ENCODE measurements at regions not wholly inside any gene's neighbourhood (a gene's known extent, or its start where the extent isn't known, plus 50 kb on each side); places are given as distances from the start of the nearest gene placed in this dataset.

GRCh38 chr2:776038-776437 is 98.8 kb upstream of the TMEM18 start:
- H3K36me3 ChIP-seq (ENCODE audit: control insufficient read depth, insufficient read depth, low read length) = no peaks in the 10 kb centered on the region
- Mint-ChIP-seq H3K36me3 (no peaks in the 10 kb centered on the region), H3K4me1 (no peaks in the 10 kb centered on the region), H3K27ac (no peak overlapping the region), H3K4me3 (no peak overlapping the region), H3K27me3 (no peaks in the 10 kb centered on the region), H3K9me3 (no peaks in the 10 kb centered on the region)
- no peak overlapping the region for H3K4me3 ChIP-seq (ENCODE audit: low read depth, low read length)
- H3K9me3 ChIP-seq (ENCODE audit: control insufficient read depth in 2 of 2, low read length in 2 of 2) = no peaks in the 10 kb centered on the region
- H3K27me3 ChIP-seq (ENCODE audit: control insufficient read depth, insufficient read depth, low read length) = no peaks in the 10 kb centered on the region
- ATAC-seq (ENCODE audit: low read depth in 2 of 2) = no peak
- H3K27ac ChIP-seq (ENCODE audit: insufficient read depth, low read length, poor library complexity, severe bottlenecking) = no peak overlapping the region
- H3K4me1 ChIP-seq (ENCODE audit: control insufficient read depth, insufficient read depth, low read length, poor library complexity, severe bottlenecking) = no peaks in the 10 kb centered on the region
- no peak for DNase-seq

GRCh38 chr2:774436-774835 is 97.2 kb upstream of the TMEM18 start:
- DNase-seq (no peak), ATAC-seq (ENCODE audit: low read depth in 2 of 2) (no peak)
- Mint-ChIP-seq H3K9me3 (no peaks in the 10 kb centered on the region), H3K4me3 (no peak overlapping the region), H3K36me3 (no peaks in the 10 kb centered on the region), H3K4me1 (peaks cover 0 to 4% (median 0%) of the 10 kb centered on the region in 4 donors), H3K27me3 (no peaks in the 10 kb centered on the region), H3K27ac (no peak overlapping the region)
- Histone ChIP-seq H3K9me3 (ENCODE audit: control insufficient read depth in 2 of 2, low read length in 2 of 2) (no peaks in the 10 kb centered on the region), H3K4me1 (ENCODE audit: control insufficient read depth, insufficient read depth, low read length, poor library complexity, severe bottlenecking) (no peaks in the 10 kb centered on the region), H3K27me3 (ENCODE audit: control insufficient read depth, insufficient read depth, low read length) (no peaks in the 10 kb centered on the region), H3K4me3 (ENCODE audit: low read depth, low read length) (no peak overlapping the region), H3K36me3 (ENCODE audit: control insufficient read depth, insufficient read depth, low read length) (no peaks in the 10 kb centered on the region), H3K27ac (ENCODE audit: insufficient read depth, low read length, poor library complexity, severe bottlenecking) (no peak overlapping the region)

- Histone ChIP-seq H3K4me3 (ENCODE audit: low read depth, low read length) (no peak overlapping the region), H3K36me3 (ENCODE audit: control insufficient read depth, insufficient read depth, low read length) (no peaks in the 10 kb centered on the region), H3K27me3 (ENCODE audit: control insufficient read depth, insufficient read depth, low read length) (no peaks in the 10 kb centered on the region), H3K4me1 (ENCODE audit: control insufficient read depth, insufficient read depth, low read length, poor library complexity, severe bottlenecking) (no peaks in the 10 kb centered on the region), H3K9me3 (ENCODE audit: control insufficient read depth in 2 of 2, low read length in 2 of 2) (no peaks in the 10 kb centered on the region), H3K27ac (ENCODE audit: insufficient read depth, low read length, poor library complexity, severe bottlenecking) (no peak overlapping the region)
- DNase-seq (no peak), ATAC-seq (ENCODE audit: low read depth in 2 of 2) (no peak)
- H3K4me3 Mint-ChIP-seq = no peak overlapping the region
- peaks cover 0 to 5% (median under 1%) of the 10 kb centered on the region in 7 donors for H3K9me3 Mint-ChIP-seq
- peaks cover 0 to 4% (median 0%) of the 10 kb centered on the region in 4 donors for H3K4me1 Mint-ChIP-seq
- no peaks in the 10 kb centered on the region for H3K27me3 Mint-ChIP-seq
- H3K36me3 Mint-ChIP-seq = no peaks in the 10 kb centered on the region
- peak overlapping the region in 1 of 3 donors; percentile 40 for H3K27ac Mint-ChIP-seq
These were observed 96.3 kb upstream of the TMEM18 start for GRCh38 chr2:773256-774160.

GRCh38 chr2:771538-771937 is 94.3 kb upstream of the TMEM18 start:
- Histone ChIP-seq H3K36me3 (ENCODE audit: control insufficient read depth, insufficient read depth, low read length) (no peaks in the 10 kb centered on the region), H3K4me1 (ENCODE audit: control insufficient read depth, insufficient read depth, low read length, poor library complexity, severe bottlenecking) (no peaks in the 10 kb centered on the region), H3K4me3 (ENCODE audit: low read depth, low read length) (no peak overlapping the region), H3K27ac (ENCODE audit: insufficient read depth, low read length, poor library complexity, severe bottlenecking) (no peak overlapping the region), H3K27me3 (ENCODE audit: control insufficient read depth, insufficient read depth, low read length) (no peaks in the 10 kb centered on the region), H3K9me3 (ENCODE audit: control insufficient read depth in 2 of 2, low read length in 2 of 2) (no peaks in the 10 kb centered on the region)
- Mint-ChIP-seq H3K4me1 (peaks cover 0 to 4% (median 0%) of the 10 kb centered on the region in 4 donors), H3K27ac (no peak overlapping the region), H3K9me3 (peaks cover 0 to 5% (median 3%) of the 10 kb centered on the region in 7 donors), H3K36me3 (no peaks in the 10 kb centered on the region), H3K4me3 (no peak overlapping the region), H3K27me3 (no peaks in the 10 kb centered on the region)
- DNase-seq (no peak), ATAC-seq (ENCODE audit: low read depth in 2 of 2) (no peak)

GRCh38 chr2:770776-771175 is 93.6 kb upstream of the TMEM18 start:
- Mint-ChIP-seq H3K36me3 (no peaks in the 10 kb centered on the region), H3K27ac (peak overlapping the region in 1 of 3 donors; percentile 34)

GRCh38 chr2:769771-770170 is 92.6 kb upstream of the TMEM18 start:
- no peaks in the 10 kb centered on the region for H3K36me3 Mint-ChIP-seq
- DNase-seq = no peak
- H3K9me3 Mint-ChIP-seq = peaks cover 0 to 5% (median 3%) of the 10 kb centered on the region in 7 donors

More at GRCh38 chr2:770776-771175, 93.6 kb upstream of the TMEM18 start:
- no peaks in the 10 kb centered on the region for H3K9me3 ChIP-seq (ENCODE audit: control insufficient read depth in 2 of 2, low read length in 2 of 2)
- H3K4me3 ChIP-seq (ENCODE audit: low read depth, low read length) = no peak overlapping the region
- H3K36me3 ChIP-seq (ENCODE audit: control insufficient read depth, insufficient read depth, low read length) = no peaks in the 10 kb centered on the region
- H3K27ac ChIP-seq (ENCODE audit: insufficient read depth, low read length, poor library complexity, severe bottlenecking) = no peak overlapping the region
- Mint-ChIP-seq H3K4me1 (peaks cover 0 to 4% (median 0%) of the 10 kb centered on the region in 4 donors), H3K4me3 (no peak overlapping the region), H3K9me3 (peaks cover 0 to 5% (median 3%) of the 10 kb centered on the region in 7 donors), H3K27me3 (no peaks in the 10 kb centered on the region)
- no peak for ATAC-seq (ENCODE audit: low read depth in 2 of 2)
- no peaks in the 10 kb centered on the region for H3K27me3 ChIP-seq (ENCODE audit: control insufficient read depth, insufficient read depth, low read length)
- no peak for DNase-seq
- H3K4me1 ChIP-seq (ENCODE audit: control insufficient read depth, insufficient read depth, low read length, poor library complexity, severe bottlenecking) = no peaks in the 10 kb centered on the region

GRCh38 chr2:768451-768850 is 91.2 kb upstream of the TMEM18 start:
- Mint-ChIP-seq H3K27me3 (no peaks in the 10 kb centered on the region), H3K4me3 (no peak overlapping the region), H3K4me1 (peaks cover 0 to 4% (median 0%) of the 10 kb centered on the region in 4 donors), H3K36me3 (no peaks in the 10 kb centered on the region), H3K9me3 (peaks cover 0 to 5% (median 3%) of the 10 kb centered on the region in 7 donors), H3K27ac (no peak overlapping the region)
- H3K4me1 ChIP-seq (ENCODE audit: control insufficient read depth, insufficient read depth, low read length, poor library complexity, severe bottlenecking) = no peaks in the 10 kb centered on the region
- H3K27ac ChIP-seq (ENCODE audit: insufficient read depth, low read length, poor library complexity, severe bottlenecking) = no peak overlapping the region
- no peaks in the 10 kb centered on the region for H3K9me3 ChIP-seq (ENCODE audit: control insufficient read depth in 2 of 2, low read length in 2 of 2)
- no peaks in the 10 kb centered on the region for H3K27me3 ChIP-seq (ENCODE audit: control insufficient read depth, insufficient read depth, low read length)
- no peaks in the 10 kb centered on the region for H3K36me3 ChIP-seq (ENCODE audit: control insufficient read depth, insufficient read depth, low read length)
- H3K4me3 ChIP-seq (ENCODE audit: low read depth, low read length) = no peak overlapping the region
- ATAC-seq (ENCODE audit: low read depth in 2 of 2) (no peak), DNase-seq (no peak)

More at GRCh38 chr2:769771-770170, 92.6 kb upstream of the TMEM18 start:
- H3K9me3 ChIP-seq (ENCODE audit: control insufficient read depth in 2 of 2, low read length in 2 of 2) = no peaks in the 10 kb centered on the region
- Mint-ChIP-seq H3K27ac (no peak overlapping the region), H3K27me3 (no peaks in the 10 kb centered on the region), H3K4me3 (no peak overlapping the region), H3K4me1 (peaks cover 0 to 4% (median 0%) of the 10 kb centered on the region in 4 donors)
- no peaks in the 10 kb centered on the region for H3K4me1 ChIP-seq (ENCODE audit: control insufficient read depth, insufficient read depth, low read length, poor library complexity, severe bottlenecking)
- H3K27me3 ChIP-seq (ENCODE audit: control insufficient read depth, insufficient read depth, low read length) = no peaks in the 10 kb centered on the region
- H3K27ac ChIP-seq (ENCODE audit: insufficient read depth, low read length, poor library complexity, severe bottlenecking) = no peak overlapping the region
- H3K4me3 ChIP-seq (ENCODE audit: low read depth, low read length) = no peak overlapping the region
- ATAC-seq (ENCODE audit: low read depth in 2 of 2) = no peak
- H3K36me3 ChIP-seq (ENCODE audit: control insufficient read depth, insufficient read depth, low read length) = no peaks in the 10 kb centered on the region

- no peaks in the 10 kb centered on the region for H3K36me3 Mint-ChIP-seq
- H3K9me3 Mint-ChIP-seq = peaks cover 0 to 5% (median 3%) of the 10 kb centered on the region in 7 donors
- Histone ChIP-seq H3K27me3 (ENCODE audit: control insufficient read depth, insufficient read depth, low read length) (no peaks in the 10 kb centered on the region), H3K36me3 (ENCODE audit: control insufficient read depth, insufficient read depth, low read length) (no peaks in the 10 kb centered on the region), H3K4me1 (ENCODE audit: control insufficient read depth, insufficient read depth, low read length, poor library complexity, severe bottlenecking) (no peaks in the 10 kb centered on the region), H3K4me3 (ENCODE audit: low read depth, low read length) (no peak overlapping the region), H3K27ac (ENCODE audit: insufficient read depth, low read length, poor library complexity, severe bottlenecking) (no peak overlapping the region), H3K9me3 (ENCODE audit: control insufficient read depth in 2 of 2, low read length in 2 of 2) (no peaks in the 10 kb centered on the region)
- no peaks in the 10 kb centered on the region for H3K27me3 Mint-ChIP-seq
- ATAC-seq (ENCODE audit: low read depth in 2 of 2) (no peak), DNase-seq (no peak)
- no peak overlapping the region for H3K4me3 Mint-ChIP-seq
- peaks cover 0 to 4% (median 2%) of the 10 kb centered on the region in 4 donors for H3K4me1 Mint-ChIP-seq
- no peak overlapping the region for H3K27ac Mint-ChIP-seq
These were observed 90.7 kb upstream of the TMEM18 start for GRCh38 chr2:767944-768343.
